Keratinocyte (primary cell): ENCODE measurements at regions not wholly inside any gene's neighbourhood (a gene's known extent, or its start where the extent isn't known, plus 50 kb on each side); places are given as distances from the start of the nearest gene placed in this dataset.

Experiments
- DNase-seq: peaks from one replicate; pipeline ENCODE4 v3.0.0-alpha.2; 2011; ENCODE audit warnings: low read depth, missing footprints, low spot score
- FAIRE-seq: peaks from 2 replicates; lab custom pipeline; 2011; peaks lifted over from hg19 to GRCh38; lab: Jason Lieb, UNC
- H2AFZ ChIP-seq: 2 replicates; pipeline ENCODE4 v1.6.0; 2012; ENCODE audit warnings: low read length, control low read depth, inconsistent platforms; ENCODE audit not compliant: control insufficient read depth
- H3K27ac ChIP-seq: 2 replicates; pipeline ENCODE4 v1.5.1; 2011; ENCODE audit warnings: low read length; ENCODE audit not compliant: control insufficient read depth, insufficient read depth
- H3K27me3 ChIP-seq: 3 replicates; pipeline ENCODE4 v1.6.0; 2011; ENCODE audit warnings: low read length; ENCODE audit not compliant: control insufficient read depth, insufficient read depth; ENCODE audit errors: extremely low read depth
- H3K36me3 ChIP-seq, 2 experiments: 2 replicates in 1 of 2; 3 replicates in 1 of 2; pipeline ENCODE4 v1.5.1; 2011; ENCODE audit warnings: low read length in 2 of 2, mild to moderate bottlenecking in 1 of 2; ENCODE audit not compliant: control insufficient read depth in 2 of 2, insufficient read depth in 2 of 2; ENCODE audit errors: extremely low read depth in 1 of 2
- H3K4me1 ChIP-seq: 3 replicates; pipeline ENCODE4 v1.5.1; 2011; ENCODE audit warnings: low read length; ENCODE audit not compliant: control insufficient read depth, insufficient read depth; ENCODE audit errors: extremely low read depth
- H3K4me2 ChIP-seq: 3 replicates; pipeline ENCODE4 v1.6.0; 2011; ENCODE audit warnings: low read depth, low read length; ENCODE audit not compliant: control insufficient read depth, insufficient read depth; ENCODE audit errors: extremely low read depth
- H3K4me3 ChIP-seq, 3 experiments: fragments of 200-600 bp in 1 of 3; sonication (generic) in 1 of 3; 2 replicates in 2 of 3; 3 replicates in 1 of 3; pipeline ENCODE4 v1.5.1; 2011 to 2016; ENCODE audit warnings: low read length in 3 of 3, mild to moderate bottlenecking in 3 of 3, control low read depth in 2 of 3, inconsistent platforms in 1 of 3, low read depth in 1 of 3, mixed read lengths in 1 of 3, mixed run types in 1 of 3, moderate library complexity in 1 of 3; ENCODE audit not compliant: control insufficient read depth in 2 of 3, insufficient read depth in 2 of 3; ENCODE audit errors: extremely low read depth in 1 of 3
- H3K79me2 ChIP-seq: 2 replicates; pipeline ENCODE4 v1.6.0; 2012; ENCODE audit warnings: low read length; ENCODE audit not compliant: control insufficient read depth, insufficient read depth
- H3K9ac ChIP-seq: 3 replicates; pipeline ENCODE4 v1.6.0; 2011; ENCODE audit warnings: low read length; ENCODE audit not compliant: control insufficient read depth, insufficient read depth; ENCODE audit errors: extremely low read depth
- H3K9me1 ChIP-seq: 3 replicates; pipeline ENCODE4 v1.6.0; 2011; ENCODE audit warnings: low read length; ENCODE audit not compliant: control insufficient read depth, insufficient read depth; ENCODE audit errors: extremely low read depth
- H3K9me3 ChIP-seq: 2 replicates; pipeline ENCODE4 v1.5.1; 2012; ENCODE audit warnings: low read depth, low read length; ENCODE audit not compliant: control insufficient read depth
- H4K20me1 ChIP-seq: 3 replicates; pipeline ENCODE4 v1.6.0; 2011; ENCODE audit warnings: low read length; ENCODE audit not compliant: control insufficient read depth, insufficient read depth; ENCODE audit errors: extremely low read depth
- CTCF ChIP-seq, 3 experiments: IDR thresholded peaks in 1 of 3; conservative IDR thresholded peaks in 1 of 3; optimal IDR thresholded peaks in 1 of 3; 2 replicates in 2 of 3; 3 replicates in 1 of 3; pipeline versions ENCODE3 to v1.5.1; 2011; ENCODE audit warnings: low read length in 3 of 3, mild to moderate bottlenecking in 3 of 3, moderate library complexity in 2 of 3, control low read depth in 1 of 3, inconsistent platforms in 1 of 3; ENCODE audit not compliant: insufficient read depth in 2 of 3; ENCODE audit errors: extremely low read depth in 1 of 3
- EZH2 ChIP-seq: IDR thresholded peaks from one replicate; pipeline ENCODE4 v1.6.1; 2012; ENCODE audit warnings: inconsistent platforms, mild to moderate bottlenecking, low read length, moderate library complexity
- dilution Hi-C: fragments of 300-500 bp; cut with MboI; formaldehyde crosslinking; loops from one replicate; pipeline ENCODE4 v1.7.0; 2020; ENCODE audit warnings: low sequenced_read_pairs; ENCODE audit not compliant: extremely low pct_ligation_motif_present

- TF ChIP-seq CTCF (optimal IDR thresholded peaks at IDR 0.05 in 1 of 3, IDR thresholded peaks at IDR 0.05 in 1 of 3, conservative IDR thresholded peaks at IDR 0.05 in 1 of 3; ENCODE audit: extremely low read depth in 1 of 3, insufficient read depth in 2 of 3, low read length in 3 of 3) = no peak
- no peak for TF ChIP-seq EZH2
- no peaks in the 10 kb centered on the region for H3K79me2 ChIP-seq
- no peaks in the 10 kb centered on the region for H3K4me1 ChIP-seq
- H3K4me3 ChIP-seq = no peak overlapping the region
- FAIRE-seq (no peak), DNase-seq (no peak)
- dilution Hi-C loops = no loop called here
- H3K36me3 ChIP-seq = no peaks in the 10 kb centered on the region
- H2AFZ ChIP-seq = no peak overlapping the region
- H3K27me3 ChIP-seq = no peaks in the 10 kb centered on the region
- H3K9me1 ChIP-seq = no peaks in the 10 kb centered on the region
- H3K27ac ChIP-seq = no peak overlapping the region
- H3K9me3 ChIP-seq = peaks cover 2% of the 10 kb centered on the region
- no peak overlapping the region for H3K4me2 ChIP-seq
- no peaks in the 10 kb centered on the region for H4K20me1 ChIP-seq
- no peak overlapping the region for H3K9ac ChIP-seq
These were observed 180.9 kb downstream of the SMIM20 start for GRCh38 chr4:26094911-26095310.

- H3K9ac ChIP-seq = no peak overlapping the region
- no peaks in the 10 kb centered on the region for H3K9me3 ChIP-seq
- no peak overlapping the region for H3K4me3 ChIP-seq
- H3K79me2 ChIP-seq = no peaks in the 10 kb centered on the region
- no peaks in the 10 kb centered on the region for H3K4me1 ChIP-seq
- FAIRE-seq (no peak), DNase-seq (no peak)
- no peaks in the 10 kb centered on the region for H4K20me1 ChIP-seq
- no peaks in the 10 kb centered on the region for H3K36me3 ChIP-seq
- no peak overlapping the region for H3K27ac ChIP-seq
- no peak overlapping the region for H3K4me2 ChIP-seq
- no peaks in the 10 kb centered on the region for H3K9me1 ChIP-seq
- no peak overlapping the region for H2AFZ ChIP-seq
- H3K27me3 ChIP-seq = no peaks in the 10 kb centered on the region
- dilution Hi-C loops = no loop called here
- no peak for TF ChIP-seq CTCF (optimal IDR thresholded peaks at IDR 0.05 in 1 of 3, IDR thresholded peaks at IDR 0.05 in 1 of 3, conservative IDR thresholded peaks at IDR 0.05 in 1 of 3; ENCODE audit: extremely low read depth in 1 of 3, insufficient read depth in 2 of 3, low read length in 3 of 3)
- TF ChIP-seq EZH2 = no peak
These were observed 185.9 kb downstream of the SMIM20 start for GRCh38 chr4:26099967-26100366.
